DOHH2 (cell line): ENCODE measurements at regions not wholly inside any gene's neighbourhood (a gene's known extent, or its start where the extent isn't known, plus 50 kb on each side); places are given as distances from the start of the nearest gene placed in this dataset.

Source experiments
- CTCF ChIP-seq: fragments of 200-600 bp; sonication (generic); IDR thresholded peaks from one replicate; pipeline ENCODE4 v1.5.1; 2014; ENCODE audit warnings: antibody characterized with exemption, mild to moderate bottlenecking, low read depth, low read length; ENCODE audit not compliant: poor library complexity, severe bottlenecking
- EZH2phosphoT487 ChIP-seq: fragments of 200-600 bp; sonication (generic); IDR thresholded peaks from 2 replicates; pipeline ENCODE4 v1.6.1; 2017; ENCODE audit warnings: borderline replicate concordance, mild to moderate bottlenecking, antibody characterized with exemption, low read length, moderate library complexity, mixed read lengths

- TF ChIP-seq CTCF = no peak
- no peak for TF ChIP-seq EZH2phosphoT487
Measured at GRCh38 chr3:852033-852432, 240.8 kb upstream of the CNTN6 start.
